Hematopoietic multipotent progenitor cell treated with erythropoietin and hydrocortisone succinate and interleukin-3 and kit ligand, for 15 days (in vitro differentiated cells): ENCODE measurements at regions not wholly inside any gene's neighbourhood (a gene's known extent, or its start where the extent isn't known, plus 50 kb on each side); places are given as distances from the start of the nearest gene placed in this dataset.

Source experiments
- DNase-seq: peaks from one replicate; pipeline ENCODE4 v3.0.0-alpha.2; 2015; ENCODE audit warnings: low spot score

DNA sequence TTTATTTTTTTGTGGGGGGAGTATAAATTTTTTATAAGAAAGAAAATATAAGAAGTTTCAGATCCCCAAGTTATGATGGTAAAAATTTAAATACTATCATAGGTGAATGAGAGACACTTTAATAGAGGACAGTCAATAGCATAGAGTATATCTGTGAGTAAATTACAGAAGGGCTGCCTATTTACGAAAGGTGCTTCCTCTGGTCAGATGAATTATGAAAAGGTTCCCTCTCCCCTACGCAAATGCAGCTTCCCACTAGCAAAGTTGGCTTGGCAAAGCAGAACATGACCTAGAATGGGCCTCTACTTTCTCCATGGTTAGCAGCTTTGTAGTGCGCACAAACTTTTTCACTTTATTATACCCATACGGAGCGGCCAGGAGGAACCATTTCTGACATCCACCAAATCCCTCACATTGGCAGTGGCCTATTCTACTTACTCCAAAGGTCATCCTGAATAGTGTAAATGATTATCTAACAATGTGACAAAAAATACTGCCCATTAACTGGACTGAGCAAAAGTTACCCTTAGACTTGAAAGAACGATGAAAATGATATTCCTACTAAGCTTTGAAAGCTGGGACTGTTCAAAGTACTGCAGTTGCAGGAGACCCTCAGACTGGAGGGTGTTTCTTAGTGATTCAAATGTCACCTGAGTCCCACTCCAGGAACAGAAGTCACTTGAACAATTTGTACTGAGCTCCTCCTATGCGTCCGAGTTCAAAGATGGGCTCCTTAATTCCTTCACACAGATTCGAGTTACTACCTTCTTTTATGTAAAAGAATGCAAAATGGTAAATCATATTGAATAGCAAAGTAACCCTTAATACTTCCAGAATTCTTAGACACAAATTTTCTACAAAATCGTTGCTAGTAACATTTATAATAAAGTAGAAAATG lies 148.5 kb downstream of the NOL4 start:
- no peak for DNase-seq

DNA sequence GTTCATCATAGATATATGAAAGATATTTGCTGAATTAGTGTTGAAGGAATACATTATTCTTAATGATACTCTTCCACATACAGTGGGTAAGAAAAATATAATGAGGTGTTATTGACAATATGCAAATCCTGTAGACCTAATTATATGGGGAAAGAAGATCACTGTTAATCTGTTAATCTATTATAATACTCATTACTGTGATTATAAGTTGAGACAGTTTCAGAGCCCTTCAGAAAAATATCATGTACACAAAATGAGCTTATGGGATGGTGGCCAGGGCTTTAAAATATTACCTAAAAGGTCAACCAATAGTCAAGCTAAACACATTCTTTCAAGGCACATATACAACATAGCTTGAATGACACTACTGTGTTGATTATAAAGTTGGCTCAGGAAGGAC lies 163.5 kb downstream of the NOL4 start:
- DNase-seq = no peak

DNA sequence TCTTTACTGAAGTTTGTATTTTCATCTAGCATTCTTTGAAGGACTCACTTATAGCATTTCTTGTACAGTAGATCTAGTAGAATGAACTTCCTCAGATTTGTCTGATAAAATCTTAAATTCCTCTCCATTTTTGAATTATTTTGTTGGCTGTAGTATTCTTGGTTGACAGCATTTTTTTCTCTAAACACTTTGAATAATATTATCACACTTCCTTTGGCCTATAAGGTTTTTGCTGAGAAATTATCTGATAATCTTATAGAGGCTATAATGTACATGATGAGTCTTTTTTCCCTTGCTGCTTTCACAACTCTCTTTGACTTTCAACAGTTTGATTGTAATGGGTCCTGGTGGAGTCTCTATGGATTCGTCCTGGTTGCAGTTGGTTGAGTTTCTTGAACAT lies 169.5 kb downstream of the NOL4 start:
- DNase-seq = no peak

DNA sequence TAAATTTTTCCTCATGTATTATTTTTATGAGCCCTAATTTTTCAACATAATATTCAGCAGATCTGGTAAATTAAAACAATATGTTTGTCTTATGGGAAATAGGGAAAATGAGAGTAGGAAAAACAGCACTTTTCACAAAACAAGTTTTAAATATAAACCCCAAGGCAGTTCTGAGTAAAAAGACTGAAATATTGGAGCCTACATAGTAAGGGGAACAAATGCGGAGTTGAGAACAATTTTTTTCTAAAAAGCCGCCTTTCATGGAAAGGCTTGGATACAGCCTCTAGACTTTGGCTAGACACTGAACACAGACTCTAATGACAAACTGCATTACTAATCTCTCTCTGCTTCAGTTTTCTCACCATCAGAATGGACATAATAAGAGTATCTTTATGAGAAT lies 174.1 kb downstream of the NOL4 start:
- no peak for DNase-seq

DNA sequence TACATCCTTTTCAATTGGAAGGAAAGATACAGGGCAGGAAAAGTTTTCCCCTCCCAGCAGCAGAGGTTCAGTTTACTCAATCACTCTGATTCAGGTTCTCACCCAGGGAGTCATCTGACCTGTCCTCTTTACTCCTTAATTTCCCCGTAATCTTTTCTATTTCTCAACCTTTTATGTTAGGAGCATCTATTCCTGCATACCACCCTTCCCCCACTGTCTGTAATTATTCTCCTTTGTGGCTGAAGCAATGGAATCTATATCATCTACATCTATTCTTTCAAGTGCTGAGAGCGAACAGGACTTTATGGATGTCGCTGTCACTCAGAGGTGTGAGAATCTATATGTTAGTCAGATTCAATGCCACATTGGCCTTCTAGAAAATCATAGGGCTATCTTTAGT lies 175.2 kb downstream of the NOL4 start:
- no peak for DNase-seq

DNA sequence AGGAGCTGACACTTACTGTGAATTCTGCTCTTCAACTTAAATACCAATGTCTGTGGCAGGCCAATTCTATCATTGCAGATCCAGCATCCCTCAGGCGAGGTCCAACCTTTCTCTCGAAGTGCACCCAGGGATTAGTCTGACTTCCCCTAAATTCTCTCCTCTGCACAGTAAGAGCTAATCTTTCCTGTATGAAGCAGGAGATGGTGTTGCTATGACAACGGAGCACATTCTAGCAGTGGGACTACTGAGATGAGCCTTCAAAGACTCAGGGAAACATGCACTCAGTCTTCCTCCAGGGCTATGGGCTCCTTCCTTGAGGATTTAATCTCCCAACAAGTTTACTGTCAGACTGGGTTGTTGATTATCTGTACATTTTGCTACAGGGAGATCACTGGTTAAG lies 176.3 kb downstream of the NOL4 start:
- no peak for DNase-seq

DNA sequence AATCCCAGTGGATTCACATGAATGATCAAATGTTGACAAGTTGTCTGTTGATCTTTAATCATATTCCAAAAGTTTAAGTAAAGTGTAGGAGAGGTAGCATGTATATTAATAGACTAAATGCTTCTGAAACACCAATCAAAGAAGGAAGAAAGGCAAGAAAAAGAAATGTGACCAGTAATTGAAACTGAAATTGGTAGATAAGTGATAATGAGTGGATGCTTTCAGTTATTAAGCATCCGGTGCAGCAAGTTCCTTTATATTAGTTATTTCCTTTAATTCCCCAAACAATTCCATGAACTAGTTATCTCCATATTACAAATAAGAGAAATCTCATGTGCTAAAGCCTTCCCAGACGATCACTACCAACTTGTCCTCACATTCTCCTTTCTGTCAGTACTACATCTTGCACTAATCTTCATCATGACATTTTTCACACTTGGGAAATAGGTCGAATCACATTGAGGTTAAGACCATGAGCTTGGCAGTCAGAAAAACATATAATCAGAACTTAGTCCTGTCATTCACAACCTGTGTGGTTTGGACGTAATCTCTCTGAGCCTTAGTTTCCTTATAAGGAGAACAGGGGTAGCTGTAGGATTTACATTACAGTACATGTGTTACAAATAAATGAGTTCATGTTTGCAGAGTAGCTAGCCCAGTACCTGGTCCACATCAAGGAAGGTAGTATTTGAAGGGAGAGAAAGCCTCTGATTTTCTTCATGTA lies 182.1 kb downstream of the NOL4 start:
- no peak for DNase-seq

DNA sequence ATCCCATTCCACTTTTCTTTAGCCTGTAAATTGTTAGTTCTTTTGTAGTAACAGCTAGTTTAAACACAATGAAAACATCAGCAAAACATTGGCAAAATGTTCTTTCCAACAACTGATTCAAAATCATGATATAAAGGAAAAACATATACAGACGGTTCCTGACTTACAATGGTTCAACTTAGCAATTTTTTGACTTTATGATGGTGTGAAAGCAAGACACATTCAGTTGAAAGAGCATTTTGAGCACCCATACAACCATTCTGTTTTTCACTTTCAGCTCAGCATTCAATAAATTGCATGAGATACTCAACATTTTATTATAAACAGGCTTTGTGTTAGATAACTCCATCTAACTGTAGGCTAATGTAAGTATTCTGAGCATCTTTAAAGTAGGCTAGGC lies 185.1 kb downstream of the NOL4 start:
- no peak for DNase-seq

DNA sequence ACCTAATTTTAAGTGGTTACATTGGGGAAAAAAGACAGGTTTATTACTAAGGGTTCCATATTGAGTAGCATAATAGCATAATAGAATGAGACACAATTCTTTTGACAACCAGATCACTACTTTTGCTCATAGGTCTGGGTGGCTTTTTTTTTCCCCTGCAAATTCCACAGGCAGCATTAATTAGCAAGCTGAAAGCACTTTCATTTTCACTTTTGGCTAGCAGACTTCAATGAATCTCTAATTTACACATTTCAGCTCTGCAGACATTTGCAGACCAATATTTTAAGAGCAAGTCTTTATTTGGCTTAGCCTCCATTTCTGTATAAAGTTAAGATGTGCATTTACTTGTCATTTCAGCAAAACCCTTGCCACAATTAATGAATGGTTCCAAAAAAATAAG lies 185.5 kb downstream of the NOL4 start:
- DNase-seq = no peak

DNA sequence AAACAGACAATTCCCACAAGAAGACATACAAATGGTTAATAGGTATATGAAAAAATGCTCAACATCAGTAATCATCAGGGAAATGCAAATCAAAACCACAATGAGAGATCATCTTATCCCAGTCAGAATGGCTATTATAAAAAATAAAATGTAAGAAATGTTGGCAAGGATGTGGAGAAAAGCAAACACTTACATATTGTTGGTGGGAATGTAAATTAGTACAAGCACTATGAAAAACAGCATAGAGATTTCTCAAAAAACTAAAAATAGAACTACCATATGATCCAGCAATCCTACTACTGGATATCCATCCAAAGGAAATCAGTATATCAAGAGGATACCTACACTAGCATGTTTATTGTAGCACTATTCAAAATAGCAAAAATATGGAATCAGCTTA lies 186.6 kb downstream of the NOL4 start:
- no peak for DNase-seq

DNA sequence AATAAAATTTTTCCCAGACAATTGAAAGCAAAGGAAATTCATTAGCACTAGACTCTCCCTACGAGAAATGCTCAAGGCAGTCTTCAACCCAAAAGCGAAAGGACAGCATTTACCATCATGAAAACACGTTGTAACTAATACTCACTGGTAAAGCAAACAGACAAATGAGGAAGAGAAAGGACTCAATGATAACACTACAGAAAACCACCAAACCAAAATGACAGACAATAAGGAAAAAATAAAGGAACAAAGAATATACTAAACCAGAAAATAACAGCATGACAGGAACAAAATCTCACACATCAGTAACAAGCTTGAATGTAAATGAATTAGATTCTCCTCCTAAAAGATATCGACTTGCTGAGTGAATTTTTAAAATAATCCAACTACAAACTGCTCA lies 190.7 kb downstream of the NOL4 start:
- DNase-seq = no peak

DNA sequence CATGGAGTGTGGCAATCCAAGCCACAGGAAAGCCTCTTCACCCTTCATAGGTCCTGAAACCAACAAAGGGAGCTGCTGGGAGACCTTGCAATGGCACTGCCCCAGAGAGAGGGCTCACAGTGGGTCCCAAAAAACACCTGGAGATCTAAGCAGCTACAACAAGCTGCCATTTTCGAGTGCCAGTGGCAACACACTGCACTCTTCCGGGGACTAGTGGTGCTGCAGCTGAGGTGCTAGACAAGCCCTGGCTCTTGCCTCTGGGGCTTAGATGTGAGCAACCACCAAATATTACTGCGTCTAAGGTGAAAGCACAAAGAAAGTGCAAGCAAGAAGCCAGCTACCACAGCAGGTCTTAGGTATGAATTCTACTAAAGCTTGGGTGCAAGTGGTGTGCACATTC lies 192.9 kb downstream of the NOL4 start:
- DNase-seq = no peak

DNA sequence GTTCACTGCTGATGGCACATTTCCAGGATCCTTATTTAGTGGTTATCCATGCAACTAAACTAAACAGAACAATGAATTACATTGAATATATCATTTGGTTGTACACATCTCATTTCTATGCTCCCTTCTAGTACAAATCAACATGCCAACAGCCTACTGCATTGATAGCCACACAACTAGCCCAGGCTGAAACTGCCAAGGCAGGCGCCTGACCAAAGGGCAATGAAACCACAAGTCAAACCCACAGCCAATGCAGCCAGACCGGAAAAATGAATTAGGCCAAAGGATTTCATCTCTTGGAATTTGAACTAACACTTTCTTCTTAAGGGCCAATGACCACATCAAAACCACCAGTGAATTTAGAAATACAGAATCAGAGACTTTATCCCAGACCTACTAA lies 196.4 kb downstream of the NOL4 start:
- DNase-seq = no peak

DNA sequence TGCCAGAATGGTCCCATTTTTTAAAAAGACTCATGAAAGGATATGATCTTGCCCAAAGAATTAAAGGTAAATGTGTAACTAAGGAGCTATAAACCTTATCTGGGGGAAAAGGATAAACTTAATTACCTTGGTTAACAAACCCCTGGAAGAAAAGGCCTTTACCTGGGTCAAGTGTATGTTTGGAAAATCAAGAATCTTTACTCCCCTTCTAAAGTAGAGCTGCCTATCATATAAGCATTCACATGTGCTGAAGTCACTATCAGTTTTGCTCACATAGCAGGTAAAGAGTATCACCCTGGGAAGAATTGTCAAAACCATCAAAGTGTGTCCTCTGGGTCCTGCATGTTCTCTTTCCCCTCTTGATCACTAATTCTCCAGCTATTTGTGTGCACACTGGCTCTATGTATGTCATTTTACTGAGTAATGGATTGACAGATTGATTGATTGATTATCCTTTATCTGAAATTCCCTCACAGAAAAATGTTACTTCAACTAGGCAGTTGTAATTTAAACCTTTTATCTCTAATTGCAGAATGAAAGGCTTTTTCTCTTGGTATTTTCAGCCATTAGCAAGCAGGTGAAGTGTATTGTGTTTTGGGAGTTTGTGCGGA lies 199.4 kb downstream of the NOL4 start:
- DNase-seq = no peak

DNA sequence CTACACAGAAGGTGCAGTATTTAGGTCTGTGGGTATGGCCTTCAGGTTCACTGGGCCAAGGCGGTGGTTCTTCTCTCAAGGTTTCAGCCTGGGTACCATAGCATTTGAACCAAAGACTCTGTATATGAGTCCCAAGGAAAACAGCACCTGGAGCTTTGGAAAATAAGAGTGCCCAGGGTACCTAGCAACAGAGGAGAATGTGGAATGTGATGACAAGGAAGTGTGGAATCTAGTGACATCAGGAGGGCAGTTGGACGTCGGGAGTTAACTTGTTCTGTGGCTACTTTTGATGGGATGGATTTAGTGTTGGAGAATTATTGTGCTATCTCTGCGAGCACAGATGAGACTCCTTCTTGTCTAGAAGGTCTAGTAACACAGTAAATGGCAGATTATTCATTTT lies 201.2 kb downstream of the NOL4 start:
- DNase-seq = no peak

DNA sequence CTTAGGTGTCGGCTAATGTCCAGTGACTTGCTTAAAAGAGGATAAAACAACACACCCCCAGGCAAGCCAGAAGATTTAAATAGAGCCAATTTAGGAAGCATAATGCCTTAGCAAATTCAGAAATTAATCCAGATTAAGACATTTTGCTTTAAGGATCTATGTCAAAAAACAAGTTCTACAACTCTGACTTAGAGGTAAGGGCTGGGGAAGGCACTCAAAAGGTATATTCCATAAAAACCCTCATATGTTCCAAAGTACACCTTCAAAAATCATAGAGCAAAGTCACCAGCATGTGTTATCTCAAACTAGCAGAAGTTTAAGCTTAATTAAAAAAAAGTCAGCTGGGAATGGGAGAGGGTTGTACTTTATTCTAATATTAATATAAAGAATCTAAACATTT lies 206.4 kb downstream of the NOL4 start:
- no peak for DNase-seq

DNA sequence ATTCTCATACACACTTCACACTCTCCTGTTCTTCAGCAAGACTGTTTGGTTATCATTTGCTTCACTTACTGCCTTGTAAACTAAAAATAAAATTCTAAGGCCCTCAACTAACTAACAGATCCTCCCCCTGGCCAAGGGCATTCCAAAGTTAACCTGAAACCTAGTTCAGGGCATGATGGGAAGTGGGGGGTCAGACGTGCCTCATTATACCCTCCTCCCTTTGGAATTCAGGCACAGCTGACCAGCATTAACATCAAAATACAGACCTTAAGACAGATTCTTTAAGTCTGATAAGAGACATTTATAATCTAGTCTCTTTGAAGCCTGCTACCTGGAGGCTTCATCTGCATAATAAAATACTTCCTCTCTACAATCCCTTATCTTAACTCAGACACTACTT lies 221.0 kb downstream of the NOL4 start:
- DNase-seq = no peak

DNA sequence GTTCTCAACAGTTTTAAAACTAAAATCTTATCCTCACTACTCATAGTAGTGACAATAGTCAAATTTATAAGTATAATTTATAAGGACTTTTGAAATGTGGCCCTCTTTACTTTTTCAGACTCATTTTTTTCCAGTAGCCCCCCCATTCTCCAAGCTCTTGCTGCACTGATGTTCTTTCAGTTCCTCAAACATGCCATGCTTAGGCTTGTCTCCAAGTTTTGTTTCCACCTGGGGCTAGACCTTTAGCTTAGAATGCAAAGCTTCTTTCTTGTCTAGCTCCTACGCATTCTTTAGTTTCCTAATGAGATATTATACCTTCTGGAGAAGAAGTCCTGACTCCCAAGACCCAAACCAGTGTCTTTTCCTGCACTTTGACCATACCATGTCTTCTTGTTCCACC lies 222.6 kb downstream of the NOL4 start:
- no peak for DNase-seq

DNA sequence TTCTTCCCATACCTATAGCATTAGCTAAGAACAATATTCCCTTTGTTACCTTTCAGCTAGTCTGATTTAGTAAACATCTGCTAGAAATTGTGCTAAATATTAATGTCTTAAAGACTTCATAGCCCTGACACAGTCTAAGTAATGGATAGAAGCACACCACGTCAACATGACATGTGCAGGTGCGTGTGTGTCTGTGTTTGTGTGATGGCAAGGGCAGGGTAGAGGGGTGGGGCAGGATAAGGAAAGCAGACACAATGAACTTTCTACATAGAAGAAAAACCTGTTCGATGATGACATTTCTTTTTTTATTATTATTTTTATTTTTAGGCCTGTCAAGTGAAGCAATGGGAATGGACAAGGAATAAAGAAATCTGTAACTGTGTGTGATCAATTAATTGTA lies 223.3 kb downstream of the NOL4 start:
- DNase-seq = no peak

DNA sequence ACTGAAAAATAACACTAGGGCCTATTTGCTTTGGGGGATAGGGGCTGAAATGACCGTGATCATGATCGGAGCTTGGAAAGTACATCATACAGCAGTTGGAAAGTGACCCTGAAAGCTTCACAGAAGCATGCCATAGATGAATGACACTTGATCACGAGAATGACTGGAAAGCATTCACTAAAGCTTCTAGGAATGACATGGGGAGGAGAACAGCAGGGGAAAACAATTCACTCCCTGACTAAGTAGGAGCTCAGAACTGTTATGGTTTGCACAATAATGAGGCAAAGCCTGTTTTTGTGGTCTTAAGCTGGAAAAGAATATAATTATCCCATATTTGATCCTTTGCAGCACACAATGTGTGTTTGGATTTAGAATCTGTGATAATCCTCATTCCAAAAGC lies 237.5 kb downstream of the NOL4 start:
- no peak for DNase-seq

DNA sequence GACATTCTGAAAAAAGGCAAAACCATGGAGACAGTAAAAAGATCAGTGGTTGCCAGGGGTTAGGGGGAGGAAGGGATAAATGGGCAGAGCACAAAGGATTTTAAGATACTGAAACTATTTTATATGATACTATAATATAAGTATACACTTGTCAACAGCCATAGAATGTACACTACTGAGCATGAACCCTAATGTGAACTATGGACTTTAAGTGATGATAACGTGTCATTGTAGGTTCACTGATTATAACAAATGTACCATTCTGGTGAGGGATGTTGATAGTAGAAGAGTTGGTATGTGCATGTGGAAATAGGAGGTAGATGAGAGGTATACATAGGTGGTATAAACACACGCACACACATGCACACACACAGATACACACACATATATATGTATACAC lies 241.6 kb downstream of the NOL4 start:
- DNase-seq = no peak

DNA sequence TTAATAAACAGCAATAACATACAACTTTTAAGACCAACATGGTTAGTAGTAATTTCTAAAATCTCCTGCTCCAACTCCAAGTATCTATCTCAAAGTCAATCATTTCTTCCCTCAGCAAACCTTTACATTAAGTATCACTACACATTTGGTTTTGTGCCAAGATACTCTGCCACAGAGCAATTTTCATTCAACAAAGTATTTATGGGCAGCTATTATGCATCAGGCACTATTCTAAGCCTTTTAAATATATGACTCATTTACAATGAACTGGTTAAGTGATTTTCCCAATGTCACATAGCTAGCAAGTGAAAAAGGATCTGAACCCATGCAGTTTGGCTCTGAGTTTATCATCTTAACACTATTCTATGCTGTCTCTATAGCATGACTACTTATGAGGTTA lies 264.3 kb downstream of the NOL4 start:
- DNase-seq = no peak

DNA sequence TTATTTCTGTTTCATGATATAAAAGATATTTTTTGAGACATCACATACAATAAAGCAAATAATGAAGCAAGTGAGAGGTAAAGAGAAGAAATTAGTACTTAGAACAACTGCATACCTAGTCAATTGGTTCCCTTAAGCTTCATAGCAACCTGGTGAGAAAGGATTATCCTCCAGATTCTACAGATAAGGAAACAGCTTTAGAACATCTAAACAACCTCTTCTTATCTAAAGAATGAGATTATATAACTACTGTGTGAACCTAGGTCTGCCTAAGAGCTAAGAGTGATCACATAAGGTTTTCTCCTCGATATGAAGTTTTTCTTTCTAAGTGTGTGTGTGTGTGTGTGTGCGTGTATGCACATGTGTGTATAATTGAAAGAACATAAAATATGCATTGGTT lies 265.1 kb downstream of the NOL4 start:
- DNase-seq = no peak
